Ovary (tissue), 3 donors: ENCODE measurements at regions not wholly inside any gene's neighbourhood (a gene's known extent, or its start where the extent isn't known, plus 50 kb on each side); places are given as distances from the start of the nearest gene placed in this dataset.

Experiments
- CTCF ChIP-seq, 3 donors: fragments of 450-650 bp in 2 of 3; fragments of 200-600 bp in 1 of 3; IDR thresholded peaks; one replicate each; pipeline versions ENCODE4 v1.5.1 to v1.8.0; 2016 to 2022; ENCODE audit warnings: antibody characterized with exemption in 3 of 3, mild to moderate bottlenecking in 1 of 3
- EP300 ChIP-seq: sonication (generic); formaldehyde crosslinking; IDR thresholded peaks from one replicate; pipeline ENCODE4 v1.6.1; 2017; ENCODE audit warnings: antibody characterized with exemption
- POLR2A ChIP-seq: fragments of 450-650 bp; IDR thresholded peaks from one replicate; pipeline ENCODE4 v1.6.1; 2017; ENCODE audit warnings: antibody characterized with exemption, mild to moderate bottlenecking, moderate library complexity
- donor health status: DM: no; HTN: no; CAD: no.

GRCh38 chr12:19605720-19606119 lies 166.4 kb downstream of the AEBP2 start:
- no peak for TF ChIP-seq CTCF (IDR thresholded peaks at IDR 0.05)
- TF ChIP-seq POLR2A = no peak
- TF ChIP-seq EP300 = no peak
